GM18870 (cell line): ENCODE measurements at regions not wholly inside any gene's neighbourhood (a gene's known extent, or its start where the extent isn't known, plus 50 kb on each side); places are given as distances from the start of the nearest gene placed in this dataset.

Experiments
- ATAC-seq: cut with Tn5 transposase; IDR thresholded peaks from one replicate; pipeline ENCODE4 v1.9.1; 2021; ENCODE audit warnings: moderate library complexity; ENCODE audit not compliant: unreplicated experiment

- ATAC-seq, result no peak
Observed at GRCh38 chr3:105923140-105923539, 54.3 kb upstream of the CBLB start.

DNA sequence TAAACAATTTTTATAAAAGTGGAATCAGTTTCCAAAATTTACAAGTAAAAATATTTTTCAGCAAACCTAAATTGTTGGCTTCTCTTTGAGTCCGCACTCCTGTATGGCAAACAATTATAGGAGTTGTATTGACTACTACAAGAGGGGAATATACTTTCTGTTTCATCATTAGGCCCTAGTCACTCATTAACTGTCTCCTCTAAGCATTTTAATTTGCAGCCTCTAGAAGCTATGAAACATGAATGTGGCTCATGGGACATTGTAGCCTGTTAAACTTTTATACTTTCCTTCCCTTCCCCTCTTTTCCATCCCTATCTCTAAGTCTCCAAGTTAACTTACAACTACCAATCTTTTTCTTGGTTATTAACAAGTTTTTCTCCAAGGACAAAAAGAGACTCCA, 58.9 kb upstream of the CBLB start:
- ATAC-seq, result no peak

DNA sequence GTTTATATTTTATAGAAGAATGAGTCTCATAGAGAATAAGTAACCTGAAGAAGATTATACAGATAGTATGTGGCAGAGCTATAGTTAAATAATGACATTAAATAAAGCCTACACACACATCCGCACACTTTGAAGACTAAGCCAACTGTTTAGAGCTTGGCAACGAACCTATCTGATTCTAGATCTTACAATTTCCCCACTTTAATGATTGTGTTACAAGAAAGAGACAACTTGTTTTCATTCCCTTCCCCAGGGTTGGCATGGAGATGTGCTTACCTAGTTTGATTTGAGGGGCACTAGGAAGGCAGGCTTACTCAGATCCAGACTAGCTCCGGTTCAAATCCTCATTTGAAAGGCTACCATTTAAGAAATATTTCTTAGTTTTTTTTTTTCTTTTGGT, 61.9 kb upstream of the CBLB start:
- ATAC-seq, result no peak

GRCh38 chr3:105931500-105931899, 62.7 kb upstream of the CBLB start:
- ATAC-seq, result no peak

- no peak for ATAC-seq
Observed at GRCh38 chr3:105933871-105934270, 65.1 kb upstream of the CBLB start.

- ATAC-seq, result no peak
Observed at GRCh38 chr3:105938101-105938500, 69.3 kb upstream of the CBLB start.

DNA sequence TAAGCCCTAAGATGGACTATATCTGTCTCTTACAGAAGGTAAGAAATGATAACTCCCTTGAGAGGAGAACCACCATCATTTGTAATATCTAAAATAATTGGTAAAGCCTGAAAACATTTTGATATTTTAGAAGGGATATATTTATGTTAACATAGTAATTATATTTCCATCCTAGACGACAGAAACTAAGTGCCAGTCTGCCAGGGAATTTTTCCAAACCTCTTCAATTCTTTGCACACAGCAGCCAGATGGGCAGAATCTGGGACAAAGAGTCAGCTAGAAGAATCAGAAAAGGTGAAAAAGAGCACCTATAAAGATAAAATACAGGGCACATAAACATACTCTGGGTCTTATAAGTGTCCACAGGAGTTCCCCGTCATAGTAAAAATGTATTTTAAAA, 70.0 kb upstream of the CBLB start:
- no peak for ATAC-seq

DNA sequence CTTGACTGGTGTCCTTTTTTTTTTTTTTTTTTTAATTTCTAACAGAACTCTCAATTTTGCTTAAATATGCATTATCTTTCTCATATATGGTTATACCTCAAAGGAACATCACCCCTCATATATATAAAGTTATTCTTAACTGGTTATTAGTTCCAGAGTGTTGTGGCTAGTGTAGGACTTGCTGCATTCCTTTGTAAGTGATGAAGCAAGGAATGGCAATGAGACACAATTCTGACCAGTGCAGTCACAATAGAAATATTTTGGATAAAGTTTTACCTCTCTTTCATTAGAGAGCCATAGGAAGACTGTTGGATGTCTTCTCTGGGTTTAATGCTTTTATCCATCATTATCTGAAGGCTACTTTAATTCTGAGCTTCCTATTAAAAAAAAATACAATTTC, 75.5 kb upstream of the CBLB start:
- ATAC-seq, result no peak

GRCh38 chr3:105944721-105945120, 75.9 kb upstream of the CBLB start:
- ATAC-seq, result no peak

- no peak for ATAC-seq
Observed at GRCh38 chr3:105948101-105948500, 79.3 kb upstream of the CBLB start.

DNA sequence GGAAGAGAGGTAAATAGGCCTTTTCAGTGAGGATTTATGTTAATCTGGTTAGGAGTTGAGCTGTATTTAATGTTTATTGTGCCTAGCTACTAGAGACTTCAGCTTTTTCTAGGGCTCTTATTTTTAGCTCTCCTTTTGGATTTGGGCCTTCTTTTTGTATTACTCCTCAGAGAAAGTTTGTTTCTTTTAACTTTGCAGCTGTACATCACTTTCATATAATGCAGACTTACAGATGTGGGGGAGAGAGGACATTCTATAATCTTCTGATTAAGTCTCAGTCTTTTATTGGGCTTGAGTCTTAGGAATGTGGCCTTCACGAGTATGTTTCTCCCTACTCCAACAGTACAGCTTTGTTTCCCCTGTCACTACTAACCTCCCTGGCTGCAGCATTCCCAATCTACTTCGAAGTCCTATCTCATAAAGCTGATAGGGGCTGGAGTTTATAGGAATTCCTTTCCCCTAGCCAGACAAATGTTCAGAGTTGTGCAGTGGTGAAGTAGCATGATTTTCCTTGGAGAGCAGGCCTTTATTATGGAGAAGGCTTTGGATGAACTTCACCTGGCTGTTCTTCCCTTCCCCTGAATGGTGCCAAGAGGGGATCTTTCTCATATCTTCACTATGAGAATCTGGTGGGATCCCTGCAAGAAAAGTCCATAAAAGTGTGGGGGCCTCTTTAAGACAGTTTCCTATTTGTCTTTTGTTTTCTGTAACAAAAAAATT, 82.2 kb upstream of the CBLB start:
- ATAC-seq, result no peak

DNA sequence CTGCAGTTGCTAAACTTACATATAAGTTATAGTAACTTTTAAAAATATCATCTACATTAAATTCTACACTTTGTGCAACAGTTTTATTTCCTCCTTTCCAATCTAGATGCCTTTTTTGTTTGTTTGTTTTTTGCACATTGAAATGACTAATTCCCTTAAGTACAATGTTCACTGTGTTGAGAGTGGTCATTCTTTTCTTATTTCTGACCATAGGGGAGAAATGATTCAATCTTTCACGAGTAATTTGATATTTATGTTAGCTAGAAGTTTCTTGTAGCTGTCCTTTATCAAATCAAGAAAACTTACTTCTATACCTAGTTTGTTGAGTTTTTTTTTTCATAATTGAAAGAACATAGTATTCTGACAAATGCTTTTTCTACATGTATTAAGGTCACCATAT, 85.0 kb upstream of the CBLB start:
- ATAC-seq, result no peak

- ATAC-seq, result no peak
Observed at GRCh38 chr3:105956306-105956705, 87.5 kb upstream of the CBLB start.

GRCh38 chr3:105957722-105958121, 88.9 kb upstream of the CBLB start:
- no peak for ATAC-seq

DNA sequence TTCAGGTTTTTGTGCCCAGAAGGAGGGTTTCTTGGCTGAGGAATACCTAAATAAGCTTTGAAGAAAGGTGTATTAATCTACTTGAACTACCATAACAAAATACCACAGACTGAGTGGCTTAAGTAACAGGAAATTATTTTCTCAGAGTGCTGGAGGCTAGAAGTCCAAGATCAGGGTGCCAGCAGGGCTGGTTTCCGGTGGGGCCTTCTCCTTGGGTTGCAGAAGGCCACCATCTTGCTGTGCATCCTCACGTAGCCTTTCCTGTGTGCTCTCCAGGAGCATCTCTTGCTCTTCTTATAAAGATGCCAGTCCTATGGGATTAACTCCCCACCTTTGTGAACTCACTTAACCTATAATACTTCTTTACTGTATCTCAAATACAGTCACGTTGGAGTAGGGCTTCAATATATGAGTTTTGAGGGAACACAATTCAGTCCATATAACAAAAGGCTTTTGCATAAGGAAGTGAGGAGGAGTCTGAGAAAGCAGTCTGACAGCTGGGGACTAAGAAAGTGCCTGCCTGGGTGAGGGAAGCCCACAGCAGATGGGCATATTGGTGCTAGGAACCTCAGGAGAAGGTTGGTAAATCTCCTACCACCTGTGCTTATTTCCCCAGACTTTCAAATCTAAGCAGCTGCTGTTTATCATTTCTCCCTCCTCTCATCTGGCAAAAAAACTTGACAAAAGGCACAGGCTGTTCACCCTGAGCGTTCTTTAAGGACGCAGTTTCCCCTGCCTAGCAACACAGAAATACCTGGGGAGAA, 89.6 kb upstream of the CBLB start:
- no peak for ATAC-seq

- ATAC-seq, result no peak
Observed at GRCh38 chr3:105959851-105960250, 91.0 kb upstream of the CBLB start.

- ATAC-seq, result no peak
Observed at GRCh38 chr3:105960381-105960780, 91.6 kb upstream of the CBLB start.

- ATAC-seq, result no peak
Observed at GRCh38 chr3:105963161-105963560, 94.3 kb upstream of the CBLB start.

GRCh38 chr3:105965384-105965783, 96.6 kb upstream of the CBLB start:
- ATAC-seq, result no peak

- ATAC-seq, result no peak
Observed at GRCh38 chr3:105967117-105967516, 98.3 kb upstream of the CBLB start.

- no peak for ATAC-seq
Observed at GRCh38 chr3:105970283-105970682, 101.5 kb upstream of the CBLB start.

GRCh38 chr3:105972069-105972468, 103.3 kb upstream of the CBLB start:
- no peak for ATAC-seq

DNA sequence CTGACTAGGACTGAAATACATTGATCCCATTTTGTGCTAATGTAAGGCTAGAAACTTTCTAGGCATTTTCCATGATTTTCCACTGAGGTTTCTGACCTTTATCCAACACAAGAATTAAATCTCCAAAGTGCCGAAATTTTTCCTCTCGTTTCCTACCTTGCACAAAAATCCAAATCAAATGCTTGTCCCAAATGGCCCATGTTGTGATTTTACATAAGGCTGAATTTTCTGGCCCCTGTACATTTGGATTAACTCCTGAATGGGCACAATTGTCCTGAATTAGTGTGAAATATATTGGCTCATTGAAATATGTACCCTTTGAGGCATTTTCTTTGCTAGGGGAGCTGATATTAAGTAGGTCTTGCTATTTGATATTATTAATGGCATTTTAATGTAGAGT, 105.6 kb upstream of the CBLB start:
- ATAC-seq, result no peak
